ENCODE measurements at regions not wholly inside any gene's neighbourhood (a gene's known extent, or its start where the extent isn't known, plus 50 kb on each side); places are given as distances from the start of the nearest gene placed in this dataset.

DNA sequence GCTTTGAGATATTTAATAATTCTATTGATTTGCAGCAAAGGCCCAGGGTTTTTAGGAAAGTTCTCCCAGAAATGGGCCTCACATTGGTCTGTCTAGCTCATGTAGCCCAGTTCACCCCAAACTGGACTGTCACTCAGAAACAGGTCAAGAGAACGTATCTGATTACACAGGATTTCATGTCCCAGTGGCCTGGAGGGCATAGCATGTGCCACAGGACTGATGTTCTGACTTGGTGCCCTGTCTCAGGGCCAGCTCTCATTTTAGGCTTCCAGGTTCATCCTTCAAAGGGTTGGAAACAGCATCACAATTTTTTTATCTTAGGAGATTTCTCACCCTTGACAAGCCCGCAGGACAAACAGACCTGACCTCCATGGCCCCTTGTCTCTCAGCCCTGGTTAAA lies 398.4 kb upstream of the AZI2 start:
- no peak for TF ChIP-seq CTCF (conservative IDR thresholded peaks at IDR 0.05; ENCODE audit: low read depth in 2 of 2)
- TF ChIP-seq POLR2AphosphoS5 (IDR thresholded peaks at IDR 0.05; ENCODE audit: low read depth): no peak
- TF ChIP-seq EZH2 (IDR thresholded peaks at IDR 0.05; ENCODE audit: low read depth, unreplicated experiment): no peak
- TF ChIP-seq ZNF331 (CRISPR knock-in tag; IDR thresholded peaks at IDR 0.05; ENCODE audit: low read depth): no peak
- no peak for TF ChIP-seq EZH2phosphoT487 (IDR thresholded peaks at IDR 0.05; ENCODE audit: unreplicated experiment)
- no peak for TF ChIP-seq ZNF114 (CRISPR knock-in tag; IDR thresholded peaks at IDR 0.05)
- TF ChIP-seq CREB1 (CRISPR knock-in tag; IDR thresholded peaks at IDR 0.05; ENCODE audit: low read depth): no peak
- TF ChIP-seq, protein P1, sequence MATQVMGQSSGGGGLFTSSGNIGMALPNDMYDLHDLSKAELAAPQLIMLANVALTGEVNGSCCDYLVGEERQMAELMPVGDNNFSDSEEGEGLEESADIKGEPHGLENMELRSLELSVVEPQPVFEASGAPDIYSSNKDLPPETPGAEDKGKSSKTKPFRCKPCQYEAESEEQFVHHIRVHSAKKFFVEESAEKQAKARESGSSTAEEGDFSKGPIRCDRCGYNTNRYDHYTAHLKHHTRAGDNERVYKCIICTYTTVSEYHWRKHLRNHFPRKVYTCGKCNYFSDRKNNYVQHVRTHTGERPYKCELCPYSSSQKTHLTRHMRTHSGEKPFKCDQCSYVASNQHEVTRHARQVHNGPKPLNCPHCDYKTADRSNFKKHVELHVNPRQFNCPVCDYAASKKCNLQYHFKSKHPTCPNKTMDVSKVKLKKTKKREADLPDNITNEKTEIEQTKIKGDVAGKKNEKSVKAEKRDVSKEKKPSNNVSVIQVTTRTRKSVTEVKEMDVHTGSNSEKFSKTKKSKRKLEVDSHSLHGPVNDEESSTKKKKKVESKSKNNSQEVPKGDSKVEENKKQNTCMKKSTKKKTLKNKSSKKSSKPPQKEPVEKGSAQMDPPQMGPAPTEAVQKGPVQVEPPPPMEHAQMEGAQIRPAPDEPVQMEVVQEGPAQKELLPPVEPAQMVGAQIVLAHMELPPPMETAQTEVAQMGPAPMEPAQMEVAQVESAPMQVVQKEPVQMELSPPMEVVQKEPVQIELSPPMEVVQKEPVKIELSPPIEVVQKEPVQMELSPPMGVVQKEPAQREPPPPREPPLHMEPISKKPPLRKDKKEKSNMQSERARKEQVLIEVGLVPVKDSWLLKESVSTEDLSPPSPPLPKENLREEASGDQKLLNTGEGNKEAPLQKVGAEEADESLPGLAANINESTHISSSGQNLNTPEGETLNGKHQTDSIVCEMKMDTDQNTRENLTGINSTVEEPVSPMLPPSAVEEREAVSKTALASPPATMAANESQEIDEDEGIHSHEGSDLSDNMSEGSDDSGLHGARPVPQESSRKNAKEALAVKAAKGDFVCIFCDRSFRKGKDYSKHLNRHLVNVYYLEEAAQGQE (IDR thresholded peaks at IDR 0.05; ENCODE audit: unreplicated experiment): no peak
- TF ChIP-seq ETS1 (IDR thresholded peaks at IDR 0.05): no peak
- no peak for TF ChIP-seq JUNB (IDR thresholded peaks at IDR 0.05; ENCODE audit: unreplicated experiment)
- TF ChIP-seq STAT1 (IDR thresholded peaks at IDR 0.05; ENCODE audit: unreplicated experiment): no peak
- no peak for TF ChIP-seq ZNF462 (CRISPR knock-in tag; IDR thresholded peaks at IDR 0.05)
- no peak for TF ChIP-seq NANOG (IDR thresholded peaks at IDR 0.05; ENCODE audit: borderline replicate concordance)
